Common myeloid progenitor, CD34-positive (primary cell): ENCODE measurements at regions not wholly inside any gene's neighbourhood (a gene's known extent, or its start where the extent isn't known, plus 50 kb on each side); places are given as distances from the start of the nearest gene placed in this dataset.
"Not testable (repeated sequence)": the region's sequence is repeated elsewhere in the genome, so short reads cannot be mapped to it uniquely, and the experiment has no call there.

Experiments
- CTCF ChIA-PET: fragments of 350-600 bp; sonication (Branson Sonifier 250); formaldehyde crosslinking; loops from one replicate; lab custom pipeline; 2021; ENCODE audit warnings: antibody characterized with exemption; lab: Charles Lee
- POLR2A ChIA-PET: fragments of 350-600 bp; sonication (Branson Sonifier 250); formaldehyde crosslinking; loops from one replicate; lab custom pipeline; 2021; ENCODE audit warnings: antibody characterized with exemption; lab: Charles Lee
- DNase-seq, 3 donors: peaks; one replicate each; pipeline versions ENCODE4 v3.0.0 to v3.0.0-alpha.2; 2013
- H3K27ac ChIP-seq, 2 experiments: 1 replicate in 1 of 2; 2 replicates in 1 of 2; pipeline ENCODE4 v1.7.0; 2013; ENCODE audit warnings: inconsistent platforms in 2 of 2, low read length in 2 of 2, mild to moderate bottlenecking in 2 of 2, low read depth in 1 of 2, moderate library complexity in 1 of 2; ENCODE audit not compliant: severe bottlenecking in 2 of 2, insufficient read depth in 1 of 2, poor library complexity in 1 of 2
- H3K27me3 ChIP-seq, 5 experiments: replicated peaks in 2 of 5; 1 replicate in 3 of 5; 2 replicates in 2 of 5; pipeline versions ENCODE4 v1.6.1 to v1.7.0; 2013; ENCODE audit warnings: low read length in 4 of 5, mild to moderate bottlenecking in 2 of 5, moderate library complexity in 2 of 5, inconsistent platforms in 1 of 5; ENCODE audit not compliant: insufficient read depth in 5 of 5, control insufficient read depth in 4 of 5
- H3K36me3 ChIP-seq, 4 experiments: 1 replicate in 2 of 4; 2 replicates in 2 of 4; pipeline versions ENCODE4 v1.6.1 to v1.7.0; 2013; ENCODE audit warnings: low read length in 3 of 4, control low read depth in 1 of 4, mild to moderate bottlenecking in 1 of 4; ENCODE audit not compliant: control insufficient read depth in 4 of 4, insufficient read depth in 4 of 4
- H3K4me1 ChIP-seq, 4 experiments: 1 replicate in 3 of 4; 2 replicates in 1 of 4; pipeline versions ENCODE4 v1.6.1 to v1.7.1; 2013; ENCODE audit warnings: low read length in 3 of 4, mild to moderate bottlenecking in 3 of 4, control low read depth in 1 of 4, inconsistent platforms in 1 of 4, moderate library complexity in 1 of 4; ENCODE audit not compliant: control insufficient read depth in 4 of 4, insufficient read depth in 4 of 4; ENCODE audit errors: control extremely low read depth in 1 of 4
- H3K4me3 ChIP-seq, 7 experiments: 1 replicate in 4 of 7; 2 replicates in 3 of 7; pipeline versions ENCODE4 v1.5.1 to v1.7.0; 2013; ENCODE audit warnings: mild to moderate bottlenecking in 7 of 7, low read length in 6 of 7, moderate library complexity in 6 of 7, inconsistent platforms in 2 of 7, low read depth in 2 of 7, control low read depth in 1 of 7; ENCODE audit not compliant: insufficient read depth in 4 of 7, control insufficient read depth in 1 of 7; ENCODE audit errors: extremely low read depth in 1 of 7
- H3K9me3 ChIP-seq, 5 experiments: 1 replicate in 4 of 5; 2 replicates in 1 of 5; pipeline versions ENCODE4 v1.6.1 to v1.7.1; 2013; ENCODE audit warnings: low read length in 4 of 5, mild to moderate bottlenecking in 2 of 5, inconsistent platforms in 1 of 5, low read depth in 1 of 5, moderate library complexity in 1 of 5; ENCODE audit not compliant: control insufficient read depth in 4 of 5, insufficient read depth in 2 of 5; ENCODE audit errors: control extremely low read depth in 1 of 5
- WGBS: methylation state at CpG from one replicate; pipeline ENCODE4 v1.1.5; 2013; ENCODE audit not compliant: insufficient coverage; 5-methylcytosine and 5-hydroxymethylcytosine counted together

GRCh38 chr3:73143401-73143800 lies 81.9 kb downstream of the EBLN2 start:
- Histone ChIP-seq H3K36me3 (no peaks in the 10 kb centered on the region), H3K27me3 (peaks cover 0 to 3% (median 1%) of the 10 kb centered on the region in 5 experiments), H3K27ac (no peak overlapping the region), H3K4me1 (no peaks in the 10 kb centered on the region), H3K4me3 (no peak overlapping the region), H3K9me3 (no peaks in the 10 kb centered on the region)
- no peak for DNase-seq
- CTCF ChIA-PET, result no interaction called here
- WGBS, result 71% methylated on average over 1 of the region's 4 CpGs
- POLR2A ChIA-PET, result no interaction called here

- H3K4me3 ChIP-seq, result no peak overlapping the region
- ChIA-PET CTCF (no interaction called here), POLR2A (no interaction called here)
- WGBS, result 0% methylated on average over 1 of the region's 4 CpGs
- no peak overlapping the region for H3K27ac ChIP-seq
- peak; percentile 5 to 56 (median 28) for DNase-seq
- no peaks in the 10 kb centered on the region for H3K9me3 ChIP-seq
- H3K4me1 ChIP-seq, result no peaks in the 10 kb centered on the region
- peaks cover 0 to 3% (median 1%) of the 10 kb centered on the region in 5 experiments for H3K27me3 ChIP-seq
- H3K36me3 ChIP-seq, result no peaks in the 10 kb centered on the region
Measured at GRCh38 chr3:73143821-73144237, 82.4 kb downstream of the EBLN2 start.

GRCh38 chr3:73144276-73144675 lies 82.8 kb downstream of the EBLN2 start:
- no peak overlapping the region for H3K4me3 ChIP-seq

GRCh38 chr3:73144828-73145227 lies 83.4 kb downstream of the EBLN2 start:
- no peak overlapping the region for H3K27ac ChIP-seq
- H3K27me3 ChIP-seq, result peaks cover 0 to 4% (median 2%) of the 10 kb centered on the region in 5 experiments
- no peaks in the 10 kb centered on the region for H3K9me3 ChIP-seq
- ChIA-PET CTCF (no interaction called here), POLR2A (interaction anchor here (0.6 kb wide), 1 partner anchor 11 kb away, joined by 5 read pairs; no protein-coding TSS in a partner anchor)
- no peak overlapping the region for H3K4me3 ChIP-seq
- no peaks in the 10 kb centered on the region for H3K4me1 ChIP-seq
- H3K36me3 ChIP-seq, result no peaks in the 10 kb centered on the region
- no peak for DNase-seq
- 88% methylated on average over 1 of the region's 2 CpGs for WGBS

More at GRCh38 chr3:73144276-73144675, 82.8 kb downstream of the EBLN2 start:
- no peaks in the 10 kb centered on the region for H3K9me3 ChIP-seq
- WGBS, result 96% methylated on average over 4 of the region's 5 CpGs
- no peaks in the 10 kb centered on the region for H3K36me3 ChIP-seq
- ChIA-PET POLR2A (no interaction called here), CTCF (no interaction called here)
- peaks cover 0 to 4% (median 2%) of the 10 kb centered on the region in 5 experiments for H3K27me3 ChIP-seq
- no peaks in the 10 kb centered on the region for H3K4me1 ChIP-seq
- no peak overlapping the region for H3K27ac ChIP-seq
- DNase-seq, result no peak

- H3K36me3 ChIP-seq, H3K27ac ChIP-seq, DNase-seq, CTCF ChIA-PET, H3K4me1 ChIP-seq, H3K9me3 ChIP-seq, POLR2A ChIA-PET, H3K27me3 ChIP-seq, H3K4me3 ChIP-seq: not testable (repeated sequence)
- 88% methylated on average over 6 of the region's 9 CpGs for WGBS
Measured at GRCh38 chr3:73147479-73147878, 86.0 kb downstream of the EBLN2 start.

- Histone ChIP-seq H3K27ac (no peak overlapping the region), H3K9me3 (no peaks in the 10 kb centered on the region), H3K27me3 (peaks cover 0 to 4% (median 3%) of the 10 kb centered on the region in 5 experiments), H3K4me3 (no peak overlapping the region), H3K4me1 (no peaks in the 10 kb centered on the region), H3K36me3 (no peaks in the 10 kb centered on the region)
- CTCF ChIA-PET, result no interaction called here
- POLR2A ChIA-PET, result no interaction called here
- WGBS, result 94% methylated on average over 2 of the region's 2 CpGs
- no peak for DNase-seq
Measured at GRCh38 chr3:73148206-73148605, 86.7 kb downstream of the EBLN2 start.

- WGBS, result no CpG with 5 or more reads among the region's 2 CpGs
- POLR2A ChIA-PET, result no interaction called here
Measured at GRCh38 chr3:73148682-73149081, 87.2 kb downstream of the EBLN2 start.

More at GRCh38 chr3:73148682-73149081, 87.2 kb downstream of the EBLN2 start:
- H3K4me1 ChIP-seq, result no peaks in the 10 kb centered on the region
- peaks cover 0 to 4% (median 3%) of the 10 kb centered on the region in 5 experiments for H3K27me3 ChIP-seq
- no peaks in the 10 kb centered on the region for H3K9me3 ChIP-seq
- no peak for DNase-seq
- no peak overlapping the region for H3K4me3 ChIP-seq
- no peak overlapping the region for H3K27ac ChIP-seq
- CTCF ChIA-PET, result no interaction called here
- H3K36me3 ChIP-seq, result no peaks in the 10 kb centered on the region
